HCT116 (cell line): ENCODE measurements at regions not wholly inside any gene's neighbourhood (a gene's known extent, or its start where the extent isn't known, plus 50 kb on each side); places are given as distances from the start of the nearest gene placed in this dataset.

Experiments used
- ATAC-seq: fragments of 200-7000 bp; cut with Tn5 transposase; 2 replicates; pipeline ENCODE4 v1.9.1; 2020; ENCODE audit warnings: mild to moderate bottlenecking, moderate library complexity
- BruUV-seq: library from RNA; stranded (reverse); fragments of 400-500 nt; replicated peaks from 2 replicates; lab custom pipeline; 2021; lab: Mats Ljungman, UMichigan
- CTCF ChIA-PET: fragments of 300-600 bp; sonication (Branson Sonifier 250); formaldehyde crosslinking; loops from one replicate; lab custom pipeline; 2021; ENCODE audit warnings: antibody characterized with exemption; lab: Charles Lee
- POLR2A ChIA-PET: fragments of 300-600, 350-600 bp; sonication (Branson Sonifier 250); formaldehyde crosslinking; loops from one replicate; lab custom pipeline; 2021; ENCODE audit warnings: antibody characterized with exemption; lab: Charles Lee
- RAD21 ChIA-PET, 2 experiments: fragments of 300-600 bp; sonication (Branson Sonifier 250); formaldehyde crosslinking; loops; one replicate each; lab custom pipeline; 2023; ENCODE audit warnings: low total read pairs in 2 of 2; ENCODE audit not compliant: uncharacterized antibody in 2 of 2, unreplicated experiment in 2 of 2, low non-redundant PET in 1 of 2; lab: Charles Lee
- DNase-seq: peaks from one replicate; pipeline ENCODE4 v3.0.0-alpha.2; 2010; ENCODE audit warnings: low read depth, low spot score
- H2AFZ ChIP-seq: fragments of 200-600 bp; shearing (Covaris generic), sonication (generic); 2 replicates; pipeline ENCODE4 v1.6.1; 2017; ENCODE audit warnings: low read depth, mixed run types, mixed read lengths, antibody characterized with exemption, low read length; ENCODE audit not compliant: poor library complexity, severe bottlenecking
- H3K27ac ChIP-seq: 2 replicates; pipeline ENCODE4 v1.5.1; 2012; ENCODE audit warnings: low read depth, low read length
- H3K27me3 ChIP-seq: fragments of 200-600 bp; sonication (generic); 2 replicates; pipeline ENCODE4 v1.6.1; 2016; ENCODE audit warnings: mixed run types, low read length, mixed read lengths; ENCODE audit not compliant: insufficient read depth
- H3K36me3 ChIP-seq, 2 experiments: fragments of 200-500 bp in 1 of 2; fragments of 200-600 bp in 1 of 2; sonication (Bioruptor generic) in 1 of 2; sonication (generic) in 1 of 2; 2 replicates each; pipeline versions ENCODE4 v1.5.1 to v1.6.1; 2014 to 2016; ENCODE audit warnings: low read length in 2 of 2, inconsistent platforms in 1 of 2, mixed read lengths in 1 of 2, mixed run types in 1 of 2; ENCODE audit not compliant: insufficient read depth in 2 of 2, control insufficient read depth in 1 of 2
- H3K4me1 ChIP-seq, 2 experiments: fragments of 200-600 bp in 1 of 2; sonication (generic) in 1 of 2; 2 replicates each; pipeline versions ENCODE4 v1.5.1 to v1.6.1; 2012 to 2017; ENCODE audit warnings: low read length in 2 of 2, inconsistent platforms in 1 of 2, mild to moderate bottlenecking in 1 of 2, mixed read lengths in 1 of 2, mixed run types in 1 of 2, moderate library complexity in 1 of 2; ENCODE audit not compliant: insufficient read depth in 2 of 2, control insufficient read depth in 1 of 2
- H3K4me2 ChIP-seq: fragments of 200-600 bp; sonication (generic); 2 replicates; pipeline ENCODE4 v1.6.1; 2017; ENCODE audit warnings: mixed run types, low read length, mixed read lengths
- H3K4me3 ChIP-seq, 2 experiments: fragments of 200-600 bp in 1 of 2; sonication (generic) in 1 of 2; replicated peaks in 1 of 2; 2 replicates each; pipeline ENCODE4 v1.5.1; 2011 to 2016; ENCODE audit warnings: low read length in 2 of 2, control low read depth in 1 of 2, low read depth in 1 of 2, mild to moderate bottlenecking in 1 of 2, mixed read lengths in 1 of 2, mixed run types in 1 of 2
- H3K79me2 ChIP-seq: fragments of 200-600 bp; sonication (generic); 2 replicates; pipeline ENCODE4 v1.6.1; 2017; ENCODE audit warnings: mild to moderate bottlenecking, mixed run types, low read length, moderate library complexity, mixed read lengths; ENCODE audit not compliant: insufficient read depth
- H3K9ac ChIP-seq: fragments of 200-600 bp; sonication (generic); 2 replicates; pipeline ENCODE4 v1.6.1; 2016; ENCODE audit warnings: low read length, mixed read lengths
- H3K9me2 ChIP-seq: fragments of 200-600 bp; sonication (generic), shearing (Covaris generic); 2 replicates; pipeline ENCODE4 v1.6.1; 2017; ENCODE audit warnings: mixed run types, mild to moderate bottlenecking, moderate library complexity; ENCODE audit not compliant: insufficient read depth
- H3K9me3 ChIP-seq, 2 experiments: fragments of 200-500 bp in 1 of 2; fragments of 200-600 bp in 1 of 2; sonication (Bioruptor generic) in 1 of 2; sonication (generic) in 1 of 2; 2 replicates each; pipeline ENCODE4 v1.6.1; 2014 to 2017; ENCODE audit warnings: low read length in 2 of 2, mixed read lengths in 2 of 2, inconsistent platforms in 1 of 2, low read depth in 1 of 2, mild to moderate bottlenecking in 1 of 2, mixed run types in 1 of 2, moderate library complexity in 1 of 2; ENCODE audit not compliant: control insufficient read depth in 1 of 2, insufficient read depth in 1 of 2
- H4K20me1 ChIP-seq: fragments of 200-600 bp; sonication (generic), shearing (Covaris generic); 2 replicates; pipeline ENCODE4 v1.6.1; 2017; ENCODE audit warnings: mixed run types, mild to moderate bottlenecking, moderate library complexity; ENCODE audit not compliant: insufficient read depth
- CBX3 ChIP-seq: IDR thresholded peaks from 2 replicates; pipeline ENCODE4 v1.6.1; 2012; ENCODE audit warnings: low read depth
- CEBPB ChIP-seq: IDR thresholded peaks from 2 replicates; pipeline ENCODE4 v1.6.1; 2012; ENCODE audit warnings: low read depth
- EGR1 ChIP-seq: IDR thresholded peaks from 2 replicates; pipeline ENCODE4 v1.6.1; 2012; ENCODE audit warnings: low read depth
- ELF1 ChIP-seq: IDR thresholded peaks from 2 replicates; pipeline ENCODE4 v1.6.1; 2012; ENCODE audit warnings: low read depth, borderline replicate concordance
- MAX ChIP-seq: IDR thresholded peaks from 2 replicates; pipeline ENCODE4 v1.6.1; 2012
- POLR2AphosphoS5 ChIP-seq: IDR thresholded peaks from 2 replicates; pipeline ENCODE4 v1.6.1; 2011; ENCODE audit warnings: mild to moderate bottlenecking, low read depth, low read length, moderate library complexity
- RAD21 ChIP-seq: IDR thresholded peaks from 2 replicates; pipeline ENCODE4 v1.6.1; 2012; ENCODE audit warnings: low read depth, mild to moderate bottlenecking
- SIN3A ChIP-seq: IDR thresholded peaks from 2 replicates; pipeline ENCODE4 v1.6.1; 2012; ENCODE audit warnings: low read depth
- YY1 ChIP-seq: IDR thresholded peaks from 2 replicates; pipeline ENCODE4 v1.6.1; 2011; ENCODE audit warnings: low read length, low read depth, moderate library complexity, mild to moderate bottlenecking; ENCODE audit not compliant: insufficient replicate concordance; ENCODE audit errors: extremely low read depth
- ZBTB33 ChIP-seq: IDR thresholded peaks from 2 replicates; pipeline ENCODE4 v1.6.1; 2011; ENCODE audit warnings: mild to moderate bottlenecking, low read length, moderate library complexity; ENCODE audit not compliant: insufficient replicate concordance; ENCODE audit errors: extremely low read depth
- ZFX ChIP-seq: fragments of 450-650 bp; IDR thresholded peaks from 2 replicates; pipeline ENCODE4 v1.6.1; 2017
- intact Hi-C: fragments of 100-400 bp; cut with micrococcal nuclease; formaldehyde crosslinking; loops from 2 replicates; pipeline ENCODE4 v1.10.0; 2022

- no peaks in the 10 kb centered on the region; the same call in 1 of the 2 replicates for H4K20me1 ChIP-seq
- H3K9me3 ChIP-seq: no peaks in the 10 kb centered on the region; a peak in 1 of 4 replicates
- ChIA-PET CTCF (no interaction called here), POLR2A (no interaction called here), RAD21 (no interaction called here)
- H3K9me2 ChIP-seq: no peaks in the 10 kb centered on the region
- no peak overlapping the region for H3K4me3 ChIP-seq
- no peaks in the 10 kb centered on the region for H3K36me3 ChIP-seq
- no peak overlapping the region for H2AFZ ChIP-seq
- no peak for ATAC-seq
- no peak overlapping the region for H3K4me2 ChIP-seq
- no peak for TF ChIP-seq MAX
- TF ChIP-seq CBX3: no peak
- no peak for TF ChIP-seq ZFX
- no peak for TF ChIP-seq ELF1
- TF ChIP-seq EGR1: no peak
- no peak for TF ChIP-seq YY1
- TF ChIP-seq SIN3A: no peak
- no peak for TF ChIP-seq CEBPB
- intact Hi-C loops: no loop called here
- no peak overlapping the region for H3K27ac ChIP-seq
- H3K27me3 ChIP-seq: no peaks in the 10 kb centered on the region
- H3K79me2 ChIP-seq: no peaks in the 10 kb centered on the region
- no TSS peak for BruUV-seq
- no peak for DNase-seq
- H3K4me1 ChIP-seq: no peaks in the 10 kb centered on the region
- H3K9ac ChIP-seq: no peak overlapping the region
These were observed 436.2 kb upstream of the SUCLG2 start for GRCh38 chr3:68090571-68090970.

- Histone ChIP-seq H3K4me3 (no peak overlapping the region), H3K9me2 (no peaks in the 10 kb centered on the region), H3K4me2 (no peak overlapping the region), H3K27me3 (no peaks in the 10 kb centered on the region), H4K20me1 (no peaks in the 10 kb centered on the region; the same call in 1 of the 2 replicates), H3K9ac (no peak overlapping the region), H3K36me3 (no peaks in the 10 kb centered on the region), H2AFZ (no peak overlapping the region), H3K79me2 (no peaks in the 10 kb centered on the region), H3K9me3 (no peaks in the 10 kb centered on the region; a peak in 1 of 4 replicates), H3K27ac (no peak overlapping the region), H3K4me1 (no peaks in the 10 kb centered on the region)
- ChIA-PET CTCF (no interaction called here), RAD21 (no interaction called here), POLR2A (no interaction called here)
- no peak for ATAC-seq
- intact Hi-C loops: no loop called here
- no TSS peak for BruUV-seq
- TF ChIP-seq POLR2AphosphoS5 (no peak), ZFX (no peak), ZBTB33 (no peak), RAD21 (no peak)
- no peak for DNase-seq
These were observed 435.2 kb upstream of the SUCLG2 start for GRCh38 chr3:68089572-68090011.
